PFSK-1 (cell line): ENCODE measurements at regions not wholly inside any gene's neighbourhood (a gene's known extent, or its start where the extent isn't known, plus 50 kb on each side); places are given as distances from the start of the nearest gene placed in this dataset.

Experiments
- FOXP2 ChIP-seq: optimal IDR thresholded peaks from 2 replicates; pipeline ENCODE3; 2011; ENCODE audit warnings: borderline replicate concordance, control low read depth, inconsistent platforms; ENCODE audit not compliant: insufficient read depth; ENCODE audit errors: extremely low read length, extremely low read depth
- POLR2AphosphoS5 ChIP-seq: IDR thresholded peaks from 2 replicates; pipeline ENCODE4 v1.6.1; 2012; ENCODE audit warnings: low read depth, mild to moderate bottlenecking, control low read depth, low read length, moderate library complexity
- REST ChIP-seq, 2 experiments: IDR thresholded peaks; 2 replicates each; pipeline versions ENCODE4 v1.6.1 to v1.8.0; 2011 to 2012; ENCODE audit warnings: low read depth in 2 of 2, low read length in 2 of 2, control low read depth in 1 of 2, inconsistent platforms in 1 of 2, mild to moderate bottlenecking in 1 of 2, moderate library complexity in 1 of 2; ENCODE audit not compliant: insufficient read depth in 1 of 2
- SIN3A ChIP-seq: IDR thresholded peaks from 2 replicates; pipeline ENCODE4 v1.6.1; 2012; ENCODE audit warnings: mild to moderate bottlenecking, low read length, moderate library complexity, borderline replicate concordance; ENCODE audit not compliant: insufficient read depth
- TAF1 ChIP-seq: IDR thresholded peaks from 2 replicates; pipeline ENCODE4 v1.6.1; 2012; ENCODE audit warnings: low read length, control low read depth, borderline replicate concordance; ENCODE audit not compliant: insufficient read depth

GRCh38 chr3:192082730-192083660 lies 622.0 kb downstream of the PYDC2 start:
- TF ChIP-seq REST (IDR thresholded peaks at IDR 0.05; ENCODE audit: insufficient read depth in 1 of 2, low read depth in 2 of 2, low read length in 2 of 2) (no peak), FOXP2 (no peak), TAF1 (no peak), POLR2AphosphoS5 (no peak), SIN3A (no peak)
